ENCODE measurements at regions not wholly inside any gene's neighbourhood (a gene's known extent, or its start where the extent isn't known, plus 50 kb on each side); places are given as distances from the start of the nearest gene placed in this dataset.

- no peak for TF ChIP-seq HNF1B (CRISPR knock-in tag; IDR thresholded peaks at IDR 0.05)
- TF ChIP-seq ETV5 (CRISPR knock-in tag; IDR thresholded peaks at IDR 0.05; ENCODE audit: borderline replicate concordance), result peak; percentile 23; the same call in 1 of the 2 replicates
- TF ChIP-seq ATF2 (CRISPR knock-in tag; IDR thresholded peaks at IDR 0.05), result 0 out of 2 replicates have a peak, but pooled peaks have one; percentile 36
- TF ChIP-seq SALL1 (CRISPR knock-in tag; IDR thresholded peaks at IDR 0.05), result peak; percentile 65
- no peak for TF ChIP-seq THAP9 (CRISPR knock-in tag; IDR thresholded peaks at IDR 0.05; ENCODE audit: borderline replicate concordance)
- TF ChIP-seq ZNF580 (CRISPR knock-in tag; IDR thresholded peaks at IDR 0.05; ENCODE audit: borderline replicate concordance, low read depth), result no peak
- peak; percentile 84 for TF ChIP-seq ZNF644 (CRISPR knock-in tag; IDR thresholded peaks at IDR 0.05; ENCODE audit: low read depth)
- peak; percentile 42 for TF ChIP-seq FOSL2 (CRISPR knock-in tag; IDR thresholded peaks at IDR 0.05)
- no peak for TF ChIP-seq ZNF775 (CRISPR knock-in tag; IDR thresholded peaks at IDR 0.05; ENCODE audit: borderline replicate concordance)
- TF ChIP-seq ZNF251 (CRISPR knock-in tag; IDR thresholded peaks at IDR 0.05), result no peak
- peak; percentile 33; the same call in 1 of the 2 replicates for TF ChIP-seq SAP130 (CRISPR knock-in tag; IDR thresholded peaks at IDR 0.05; ENCODE audit: low read depth)
- no peak for TF ChIP-seq HIC2 (CRISPR knock-in tag; IDR thresholded peaks at IDR 0.05; ENCODE audit: low read depth)
- no peak for TF ChIP-seq ZBTB8A (CRISPR knock-in tag; IDR thresholded peaks at IDR 0.05; ENCODE audit: borderline replicate concordance, low read depth)
- TF ChIP-seq ZFX (CRISPR knock-in tag; IDR thresholded peaks at IDR 0.05; ENCODE audit: low read depth), result peak; percentile 65
- TF ChIP-seq HMG20A (CRISPR knock-in tag; IDR thresholded peaks at IDR 0.05; ENCODE audit: borderline replicate concordance), result peak; percentile 33; the same call in 1 of the 2 replicates
- TF ChIP-seq FOXA3 (CRISPR knock-in tag; IDR thresholded peaks at IDR 0.05), result peak; percentile 11; the same call in 1 of the 2 replicates
- no peak for TF ChIP-seq U2AF2 (IDR thresholded peaks at IDR 0.05; ENCODE audit: low read depth, low read length)
- no peak for TF ChIP-seq ZNF30 (CRISPR knock-in tag; IDR thresholded peaks at IDR 0.05)
- TF ChIP-seq ZNF260 (CRISPR knock-in tag; IDR thresholded peaks at IDR 0.05; ENCODE audit: borderline replicate concordance, low read depth), result no peak
- no peak for TF ChIP-seq HINFP (CRISPR knock-in tag; IDR thresholded peaks at IDR 0.05; ENCODE audit: low read depth)
- no peak for TF ChIP-seq ZNF17 (CRISPR knock-in tag; IDR thresholded peaks at IDR 0.05)
- no peak for TF ChIP-seq TMF1 (CRISPR knock-in tag; IDR thresholded peaks at IDR 0.05; ENCODE audit: low read depth)
Measured at GRCh38 chr3:124611520-124611919, 118.7 kb upstream of the UMPS start (continued).

Measured in HepG2 (cell line).